Right kidney (tissue), 1 donor: ENCODE measurements at regions not wholly inside any gene's neighbourhood (a gene's known extent, or its start where the extent isn't known, plus 50 kb on each side); places are given as distances from the start of the nearest gene placed in this dataset.
"Not testable (repeated sequence)": the region's sequence is repeated elsewhere in the genome, so short reads cannot be mapped to it uniquely, and the experiment has no call there.

Experiments
- DNase-seq: peaks from one replicate; pipeline ENCODE4 v3.0.0-alpha.2; 2016

- DNase-seq: no peak
Measured at GRCh38 chr5:86979811-86980411, 287.8 kb upstream of the RASA1 start.

GRCh38 chr5:86981898-86982297, 285.8 kb upstream of the RASA1 start:
- DNase-seq: no peak

GRCh38 chr5:86983208-86983607, 284.5 kb upstream of the RASA1 start:
- no peak for DNase-seq

GRCh38 chr5:86986837-86987236, 280.8 kb upstream of the RASA1 start:
- no peak for DNase-seq

- no peak for DNase-seq
Measured at GRCh38 chr5:86997516-86997915, 270.2 kb upstream of the RASA1 start.

GRCh38 chr5:86999951-87000350, 267.7 kb upstream of the RASA1 start:
- no peak for DNase-seq

- DNase-seq: no peak
Measured at GRCh38 chr5:87002485-87002884, 265.2 kb upstream of the RASA1 start.

GRCh38 chr5:87004101-87004500, 263.6 kb upstream of the RASA1 start:
- no peak for DNase-seq

- DNase-seq: no peak
Measured at GRCh38 chr5:87007737-87008136, 259.9 kb upstream of the RASA1 start.

GRCh38 chr5:87008751-87009560, 258.7 kb upstream of the RASA1 start:
- DNase-seq: no peak

GRCh38 chr5:87010736-87011135, 256.9 kb upstream of the RASA1 start:
- no peak for DNase-seq

GRCh38 chr5:87015901-87016300, 251.8 kb upstream of the RASA1 start:
- DNase-seq: no peak

- peak; percentile 27 for DNase-seq
Measured at GRCh38 chr5:87020099-87020934, 247.4 kb upstream of the RASA1 start.

GRCh38 chr5:87022415-87022814, 245.3 kb upstream of the RASA1 start:
- no peak for DNase-seq

- no peak for DNase-seq
Measured at GRCh38 chr5:87027570-87027969, 240.1 kb upstream of the RASA1 start.

GRCh38 chr5:87029951-87030350, 237.7 kb upstream of the RASA1 start:
- DNase-seq: no peak

GRCh38 chr5:87030699-87031098, 237.0 kb upstream of the RASA1 start:
- no peak for DNase-seq

- no peak for DNase-seq
Measured at GRCh38 chr5:87034557-87034956, 233.1 kb upstream of the RASA1 start.

GRCh38 chr5:87042554-87042953, 225.1 kb upstream of the RASA1 start:
- no peak for DNase-seq

GRCh38 chr5:87048156-87048555, 219.5 kb upstream of the RASA1 start:
- no peak for DNase-seq

- not testable (repeated sequence) for DNase-seq
Measured at GRCh38 chr5:87049012-87049411, 218.7 kb upstream of the RASA1 start.

GRCh38 chr5:87051502-87052113, 216.1 kb upstream of the RASA1 start:
- DNase-seq: no peak

GRCh38 chr5:87053146-87053545, 214.5 kb upstream of the RASA1 start:
- DNase-seq: no peak
